GM18951 (cell line): ENCODE measurements at regions not wholly inside any gene's neighbourhood (a gene's known extent, or its start where the extent isn't known, plus 50 kb on each side); places are given as distances from the start of the nearest gene placed in this dataset.
"Not testable (repeated sequence)": the region's sequence is repeated elsewhere in the genome, so short reads cannot be mapped to it uniquely, and the experiment has no call there.

Source experiments
- in situ Hi-C: fragments of 300-500 bp; cut with MboI; formaldehyde crosslinking; loops from one replicate; pipeline ENCODE4 v1.12.0; 2022; ENCODE audit warnings: low sequenced_read_pairs, mixed read lengths, inconsistent platforms; ENCODE audit not compliant: unreplicated experiment

DNA sequence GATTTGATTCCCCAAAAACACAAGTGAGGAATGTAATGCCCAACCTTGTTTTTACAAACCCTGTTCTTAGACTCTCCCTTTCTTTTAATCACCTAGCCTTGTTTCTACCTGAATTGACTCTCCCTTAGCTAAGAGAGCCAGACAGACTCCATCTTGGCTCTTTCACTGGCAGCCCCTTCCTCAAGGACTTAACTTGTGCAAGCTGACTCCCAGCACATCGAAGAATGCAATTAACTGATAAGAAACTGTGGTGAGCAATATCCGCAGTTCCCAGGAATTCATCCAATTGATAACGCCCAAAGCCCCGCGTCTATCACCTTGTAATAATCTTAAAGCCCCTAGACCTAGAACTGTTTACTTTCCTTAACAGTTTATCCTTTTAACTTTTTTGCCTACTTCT is 120.2 kb upstream of the DEFB108B start:
- in situ Hi-C loops = not testable (repeated sequence)

GRCh38 chr11:71714510-71714909 is 118.5 kb upstream of the DEFB108B start:
- in situ Hi-C loops = not testable (repeated sequence)

GRCh38 chr11:71721840-71722239 is 111.2 kb upstream of the DEFB108B start:
- in situ Hi-C loops = not testable (repeated sequence)

GRCh38 chr11:71723991-71724390 is 109.0 kb upstream of the DEFB108B start:
- in situ Hi-C loops = not testable (repeated sequence)

DNA sequence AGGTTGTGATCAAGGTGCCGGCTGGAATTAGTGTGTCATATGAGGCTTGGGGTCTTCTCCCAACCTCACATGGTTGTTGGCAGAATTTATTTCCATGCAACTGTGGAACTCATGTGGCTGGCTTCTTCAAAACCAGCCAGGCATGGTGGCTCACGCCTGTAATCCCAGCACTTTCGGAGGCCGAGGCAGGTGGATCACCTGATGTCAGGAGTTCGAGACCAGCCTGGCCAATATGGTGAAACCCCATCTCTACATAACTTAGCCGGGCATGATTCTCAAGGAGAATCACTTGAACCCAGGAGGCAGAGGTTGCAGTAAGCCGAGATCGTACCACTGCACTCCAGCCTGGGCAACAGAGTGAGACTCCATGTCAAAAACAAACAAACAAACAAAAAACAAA is 102.3 kb upstream of the DEFB108B start:
- in situ Hi-C loops = loop anchor here (25.0 kb wide), 1 partner anchor 118 kb away; no protein-coding TSS in a partner anchor

GRCh38 chr11:71734368-71734767 is 98.6 kb upstream of the DEFB108B start:
- in situ Hi-C loops = loop anchor here (25.0 kb wide), 1 partner anchor 122 kb away; no protein-coding TSS in a partner anchor

- in situ Hi-C loops = loop anchor here (25.0 kb wide), 1 partner anchor 126 kb away; no protein-coding TSS in a partner anchor
Observed at GRCh38 chr11:71738317-71738716, 94.7 kb upstream of the DEFB108B start.

DNA sequence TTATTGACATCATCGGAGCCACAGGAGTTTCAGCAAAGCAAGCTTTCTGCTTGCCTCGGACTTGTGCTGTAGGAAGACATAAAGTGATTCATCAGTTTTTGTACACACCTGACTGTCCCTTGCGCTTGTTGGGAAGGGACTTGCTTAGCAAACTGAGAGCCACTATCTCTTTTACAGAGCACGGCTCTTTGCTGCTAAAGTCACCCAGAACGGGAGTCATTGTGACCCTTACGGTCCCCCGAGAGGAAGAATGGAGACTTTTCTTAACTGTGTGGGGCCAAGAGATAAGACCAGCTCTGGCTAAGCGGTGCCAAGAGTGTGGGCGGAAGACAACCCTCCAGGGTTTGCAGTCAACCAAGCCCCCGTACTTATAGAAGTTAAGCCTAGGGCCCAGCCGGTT is 89.6 kb upstream of the DEFB108B start:
- in situ Hi-C loops = loop anchor here (25.0 kb wide), 1 partner anchor 131 kb away; no protein-coding TSS in a partner anchor

GRCh38 chr11:71745656-71746055 is 87.3 kb upstream of the DEFB108B start:
- in situ Hi-C loops = loop anchor here (25.0 kb wide), 1 partner anchor 133 kb away; no protein-coding TSS in a partner anchor

- in situ Hi-C loops = loop anchor here (25.0 kb wide), 1 partner anchor 134 kb away; no protein-coding TSS in a partner anchor
Observed at GRCh38 chr11:71746263-71746662, 86.7 kb upstream of the DEFB108B start.

DNA sequence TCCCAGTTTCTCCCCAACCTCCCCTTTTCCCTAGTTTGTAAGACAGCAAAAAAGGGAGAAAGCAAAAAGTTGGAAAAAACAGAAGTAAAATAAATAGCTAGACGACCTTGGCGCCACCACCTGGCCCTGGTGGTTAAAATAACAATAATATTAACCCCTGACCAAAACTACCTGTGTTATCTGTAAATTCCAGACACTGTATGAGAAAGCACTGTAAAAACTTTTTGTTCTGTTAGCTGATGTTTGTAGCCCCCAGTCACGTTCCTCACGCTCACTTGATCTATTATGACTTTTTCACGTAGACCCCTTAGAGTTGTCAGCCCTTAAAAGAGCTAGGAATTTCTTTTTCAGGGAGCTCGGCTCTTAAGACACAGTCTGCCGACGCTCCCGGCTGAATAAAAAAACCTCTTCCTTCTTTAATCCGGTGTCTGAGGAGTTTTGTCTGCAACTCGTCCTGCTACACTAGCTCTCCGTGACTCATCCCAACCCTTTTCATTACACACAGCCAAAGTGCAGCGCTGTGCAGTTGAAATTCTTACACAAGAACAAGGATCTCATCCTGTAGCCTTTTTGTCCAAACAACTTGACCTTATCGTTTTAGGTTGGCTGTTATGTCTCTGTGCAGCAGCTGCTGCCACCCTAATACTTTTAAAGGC is 83.9 kb upstream of the DEFB108B start:
- in situ Hi-C loops = loop anchor here (25.0 kb wide), 1 partner anchor 137 kb away; no protein-coding TSS in a partner anchor

DNA sequence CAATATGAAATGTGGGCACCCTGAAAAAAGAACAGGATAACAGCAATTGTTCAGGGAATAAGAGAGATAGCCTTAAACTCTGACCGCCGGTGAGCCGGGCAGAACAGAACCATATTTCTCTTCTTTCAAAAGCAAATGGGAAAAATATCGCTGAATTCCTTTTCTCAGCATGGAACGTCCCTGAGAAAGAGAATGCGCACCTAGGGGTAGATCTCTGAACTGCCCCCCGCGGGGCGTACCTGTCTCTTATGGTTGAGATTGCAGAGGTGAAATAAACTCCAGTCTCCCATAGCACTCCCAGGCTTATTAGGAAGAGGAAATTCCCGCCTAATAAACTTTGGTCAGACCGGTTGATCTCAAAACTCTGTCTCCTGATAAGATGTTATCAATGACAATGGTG is 82.1 kb upstream of the DEFB108B start:
- in situ Hi-C loops = not testable (repeated sequence)

GRCh38 chr11:71764695-71765491 is 68.1 kb upstream of the DEFB108B start:
- in situ Hi-C loops = not testable (repeated sequence)

GRCh38 chr11:71767016-71767415 is 66.0 kb upstream of the DEFB108B start:
- in situ Hi-C loops = not testable (repeated sequence)

DNA sequence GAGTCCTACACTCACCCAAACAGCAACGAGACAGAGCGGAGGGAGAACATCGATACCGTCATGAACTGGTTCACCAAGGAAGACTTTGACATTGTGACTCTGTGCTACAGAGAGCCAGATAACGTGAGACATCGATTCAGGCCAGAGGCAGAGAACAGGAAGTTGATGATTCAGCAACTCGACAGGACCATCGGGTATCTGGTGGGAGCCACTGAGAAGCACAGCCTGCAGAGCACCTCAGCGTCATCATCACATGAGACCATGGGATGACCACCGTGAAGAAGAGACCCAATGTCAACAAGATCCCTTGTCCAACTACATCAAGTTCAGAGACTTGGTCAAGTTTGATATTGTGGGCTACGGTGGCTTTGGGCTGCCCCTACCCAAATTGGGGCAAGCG is 60.8 kb upstream of the DEFB108B start:
- in situ Hi-C loops = not testable (repeated sequence)
